ENCODE measurements at regions not wholly inside any gene's neighbourhood (a gene's known extent, or its start where the extent isn't known, plus 50 kb on each side); places are given as distances from the start of the nearest gene placed in this dataset.
A peak's percentile ranks its signal among the peaks of the same experiment; 100 is the strongest.

DNA sequence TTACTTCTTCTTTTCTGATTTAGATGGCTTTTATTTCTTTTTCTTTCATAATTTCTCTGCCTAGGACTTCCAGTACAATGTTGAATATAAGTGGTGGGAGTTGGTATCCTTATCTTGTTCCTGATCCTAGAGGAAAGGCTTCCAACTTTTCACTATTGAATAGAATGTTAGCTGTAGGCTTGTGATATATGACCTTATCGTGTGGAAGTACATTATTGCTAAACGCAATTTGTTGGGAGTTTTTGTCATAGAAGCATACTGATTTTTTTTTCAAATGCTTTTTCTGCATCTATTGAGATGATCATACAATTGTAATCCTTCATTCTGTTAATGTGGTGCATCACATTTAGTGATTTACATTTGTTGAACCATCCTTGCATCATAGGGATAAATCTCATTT is 79.5 kb downstream of the FASLG start:
- no peak for DNase-seq (ENCODE audit: low read depth)

DNA sequence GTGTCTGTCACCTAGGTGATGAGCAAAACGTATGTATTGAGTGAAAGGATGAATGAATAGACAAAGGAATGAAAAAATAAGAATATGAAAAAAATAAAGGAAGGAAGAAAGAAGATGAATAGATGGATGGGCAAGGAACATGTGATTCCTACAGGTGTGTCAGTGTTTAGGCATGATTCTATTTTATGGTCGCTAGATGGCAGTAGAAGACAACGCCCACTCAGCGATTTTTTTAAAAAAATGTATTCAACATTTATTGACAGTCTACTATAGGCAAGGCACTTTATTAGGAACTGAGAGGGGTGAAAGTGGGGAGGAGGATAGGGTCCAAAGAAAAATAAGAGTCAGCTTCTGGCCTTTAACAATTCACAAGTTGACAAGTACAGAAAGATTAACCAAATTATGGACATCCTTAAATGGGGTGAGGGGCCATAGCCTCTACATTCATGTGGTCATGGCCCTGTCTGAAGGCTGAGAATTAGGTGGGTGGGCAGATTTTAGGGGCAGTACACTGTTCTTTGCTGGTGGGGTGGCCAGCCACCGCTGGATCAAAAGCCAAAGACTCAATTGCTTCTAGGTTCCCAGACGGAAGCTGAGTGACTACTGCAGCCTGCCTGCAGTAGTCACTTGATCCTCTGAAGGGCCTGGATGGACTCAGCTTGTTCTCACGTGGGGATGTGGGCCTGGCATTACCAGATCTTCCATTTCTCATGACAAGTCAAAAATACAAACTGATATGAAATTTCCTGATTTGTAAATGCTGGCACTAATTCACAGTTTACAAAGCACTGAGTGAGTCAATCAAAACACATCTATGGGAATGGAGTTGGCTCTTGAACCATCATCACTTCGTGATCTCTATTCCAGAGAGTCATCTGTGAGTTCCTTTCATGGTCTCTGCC is 83.9 kb downstream of the FASLG start:
- peak; percentile 65 for DNase-seq (ENCODE audit: low read depth)
- H3K4me3 ChIP-seq (replicated peaks; ENCODE audit: low read depth, low read length) = no peak overlapping the region
- TF ChIP-seq CTCF (IDR thresholded peaks at IDR 0.05; ENCODE audit: low read length, missing control alignments) = peak; percentile 77

More for the DNA sequence above, 79.5 kb downstream of the FASLG start:
- no peak overlapping the region for H3K4me3 ChIP-seq (replicated peaks; ENCODE audit: low read depth, low read length)
- no peak for TF ChIP-seq CTCF (IDR thresholded peaks at IDR 0.05; ENCODE audit: low read length, missing control alignments)

DNA sequence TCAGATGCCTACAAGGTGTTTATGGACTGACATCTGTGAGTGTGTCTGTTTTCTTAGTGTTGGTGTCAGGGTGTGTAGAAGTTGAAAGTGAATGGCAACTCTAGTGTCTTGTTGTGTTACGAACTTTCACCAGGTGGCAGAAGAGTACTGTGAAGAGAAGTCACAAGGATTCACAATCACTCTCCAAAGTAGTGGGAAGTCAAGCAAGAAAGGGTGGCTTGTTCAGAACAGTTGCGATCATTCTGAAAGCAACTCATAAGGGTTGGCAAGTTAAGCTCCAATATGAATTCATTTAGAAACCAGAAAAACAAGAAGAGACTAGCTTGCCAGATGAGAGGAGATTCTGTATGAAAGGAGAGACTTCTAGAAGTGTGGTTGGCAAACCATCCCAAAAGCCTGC is 86.1 kb downstream of the FASLG start:
- TF ChIP-seq CTCF (IDR thresholded peaks at IDR 0.05; ENCODE audit: low read length, missing control alignments) = peak; percentile 78
- no peak overlapping the region for H3K4me3 ChIP-seq (replicated peaks; ENCODE audit: low read depth, low read length)
- DNase-seq (ENCODE audit: low read depth) = peak; percentile 92

DNA sequence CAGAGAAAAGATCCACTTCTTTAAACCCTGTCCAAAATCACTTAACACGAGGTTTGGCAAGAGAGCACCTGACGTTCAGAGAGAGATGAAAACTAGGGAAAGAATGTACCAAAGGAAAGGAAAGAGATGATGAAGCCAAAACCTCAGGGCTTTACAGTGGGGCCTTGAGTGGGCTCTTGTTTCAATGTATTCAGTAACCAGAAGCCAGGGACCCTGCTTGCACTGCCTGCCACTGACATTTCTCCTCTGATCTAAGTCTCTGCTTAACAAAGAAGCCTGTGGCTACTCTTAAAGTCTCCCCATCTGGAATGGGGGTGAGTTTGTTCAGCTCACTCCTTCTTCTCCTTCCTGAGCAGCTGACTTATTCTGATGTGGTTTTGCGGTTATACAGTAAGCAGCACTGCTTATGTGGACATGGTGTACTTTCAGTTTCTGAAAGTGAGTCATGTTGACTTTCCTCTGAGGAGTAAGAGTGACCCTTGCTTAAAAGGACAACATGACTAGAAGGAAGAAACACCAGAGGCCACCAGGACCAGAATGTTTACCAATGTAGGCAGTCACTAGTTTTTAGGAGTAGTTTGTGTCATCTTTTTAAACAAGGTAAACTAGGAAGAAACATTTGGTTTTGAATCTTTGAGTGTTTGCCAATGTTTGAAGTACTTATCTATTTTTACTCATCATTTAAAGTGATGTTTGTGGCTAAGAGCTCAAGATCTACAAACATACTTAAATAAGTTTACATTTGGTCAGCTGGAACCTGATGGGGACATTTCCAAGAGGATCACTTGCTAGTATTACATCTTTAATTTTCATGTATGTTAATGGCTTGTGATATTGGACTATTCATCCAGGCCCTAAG is 87.4 kb downstream of the FASLG start:
- H3K4me3 ChIP-seq (replicated peaks; ENCODE audit: low read depth, low read length) = peak overlapping the region; percentile 3
- peak; percentile 95 for DNase-seq (ENCODE audit: low read depth)
- no peak for TF ChIP-seq CTCF (IDR thresholded peaks at IDR 0.05; ENCODE audit: low read length, missing control alignments)

- TF ChIP-seq CTCF (IDR thresholded peaks at IDR 0.05; ENCODE audit: low read length, missing control alignments) = no peak
- no peak overlapping the region for H3K4me3 ChIP-seq (replicated peaks; ENCODE audit: low read depth, low read length)
- no peak for DNase-seq (ENCODE audit: low read depth)
These were observed 89.3 kb downstream of the FASLG start for GRCh38 chr1:172748201-172748600.

DNA sequence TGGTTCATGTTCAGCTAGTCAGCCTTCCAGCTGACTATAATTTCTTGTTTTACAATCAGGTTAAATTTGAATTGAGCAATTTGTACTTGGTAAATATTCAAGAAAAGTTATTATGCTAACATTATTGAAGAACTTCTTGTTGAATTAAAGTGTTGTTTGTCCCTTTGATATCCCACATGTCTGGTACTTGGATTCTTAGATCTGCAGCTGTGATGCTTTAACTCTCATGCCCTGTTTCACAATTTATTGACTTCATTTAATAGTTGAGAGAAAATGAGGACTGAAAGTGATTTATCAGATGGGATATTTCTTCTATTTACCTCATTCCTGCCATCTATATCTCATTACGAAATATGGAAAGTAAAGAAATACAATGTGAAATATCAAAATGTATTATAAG is 92.8 kb downstream of the FASLG start:
- no peak for TF ChIP-seq CTCF (IDR thresholded peaks at IDR 0.05; ENCODE audit: low read length, missing control alignments)
- DNase-seq (ENCODE audit: low read depth) = no peak

More for the DNA sequence above, 92.8 kb downstream of the FASLG start:
- H3K4me3 ChIP-seq (replicated peaks; ENCODE audit: low read depth, low read length) = no peak overlapping the region
